Mesothelial cell of epicardium (in vitro differentiated cells): ENCODE measurements at regions not wholly inside any gene's neighbourhood (a gene's known extent, or its start where the extent isn't known, plus 50 kb on each side); places are given as distances from the start of the nearest gene placed in this dataset.

Experiments
- DNase-seq, 2 experiments: peaks; one replicate each; pipeline ENCODE4 v3.0.0; 2021; ENCODE audit warnings: low spot score in 2 of 2; ENCODE audit not compliant: unreplicated experiment in 2 of 2
- H3K27ac Mint-ChIP-seq: 2 replicates; pipeline ENCODE4 v1.8.0; 2021; ENCODE audit warnings: mixed read lengths
- H3K27me3 Mint-ChIP-seq: 2 replicates; pipeline ENCODE4 v1.8.0; 2021; ENCODE audit warnings: low read depth, mixed read lengths
- H3K36me3 Mint-ChIP-seq: 2 replicates; pipeline ENCODE4 v1.8.0; 2021; ENCODE audit warnings: mixed read lengths
- H3K4me1 Mint-ChIP-seq: 2 replicates; pipeline ENCODE4 v1.8.0; 2021; ENCODE audit warnings: mixed read lengths
- H3K4me3 Mint-ChIP-seq: 2 replicates; pipeline ENCODE4 v1.8.0; 2021; ENCODE audit warnings: mild to moderate bottlenecking, moderate library complexity, mixed read lengths
- H3K9me3 Mint-ChIP-seq: 2 replicates; pipeline ENCODE4 v1.8.0; 2021; ENCODE audit warnings: mixed read lengths
- CTCF ChIP-seq: fragments of 200-600 bp; sonication (generic); IDR thresholded peaks from one replicate; pipeline ENCODE4 v1.5.0; 2021; ENCODE audit warnings: antibody characterized with exemption; ENCODE audit not compliant: unreplicated experiment

GRCh38 chr2:133966720-133967304, 287.1 kb upstream of the MGAT5 start:
- Mint-ChIP-seq H3K27ac (no peak overlapping the region), H3K4me3 (no peak overlapping the region), H3K4me1 (no peaks in the 10 kb centered on the region), H3K27me3 (peaks cover 30% of the 10 kb centered on the region), H3K36me3 (no peaks in the 10 kb centered on the region), H3K9me3 (no peaks in the 10 kb centered on the region)
- no peak for TF ChIP-seq CTCF
- no peak for DNase-seq

GRCh38 chr2:133967326-133967725, 286.5 kb upstream of the MGAT5 start:
- H3K27me3 Mint-ChIP-seq, result peaks cover 32% of the 10 kb centered on the region
- H3K27ac Mint-ChIP-seq, result no peak overlapping the region
- H3K4me1 Mint-ChIP-seq, result no peaks in the 10 kb centered on the region
- no peak for TF ChIP-seq CTCF
- H3K36me3 Mint-ChIP-seq, result no peaks in the 10 kb centered on the region
- DNase-seq, result no peak
- no peaks in the 10 kb centered on the region for H3K9me3 Mint-ChIP-seq
- H3K4me3 Mint-ChIP-seq, result no peak overlapping the region

- TF ChIP-seq CTCF, result no peak
These were observed 285.4 kb upstream of the MGAT5 start for GRCh38 chr2:133968446-133968845.

GRCh38 chr2:133970641-133971040, 283.2 kb upstream of the MGAT5 start:
- no peak for TF ChIP-seq CTCF
- peaks cover 37% of the 10 kb centered on the region for H3K27me3 Mint-ChIP-seq
- no peaks in the 10 kb centered on the region for H3K4me1 Mint-ChIP-seq
- no peak overlapping the region for H3K27ac Mint-ChIP-seq
- H3K4me3 Mint-ChIP-seq, result no peak overlapping the region
- no peak for DNase-seq
- H3K36me3 Mint-ChIP-seq, result no peaks in the 10 kb centered on the region
- no peaks in the 10 kb centered on the region for H3K9me3 Mint-ChIP-seq

More at GRCh38 chr2:133968446-133968845, 285.4 kb upstream of the MGAT5 start:
- no peak for DNase-seq
- H3K36me3 Mint-ChIP-seq, result no peaks in the 10 kb centered on the region
- H3K27me3 Mint-ChIP-seq, result peaks cover 35% of the 10 kb centered on the region
- H3K4me3 Mint-ChIP-seq, result no peak overlapping the region
- no peaks in the 10 kb centered on the region for H3K9me3 Mint-ChIP-seq
- H3K4me1 Mint-ChIP-seq, result no peaks in the 10 kb centered on the region
- H3K27ac Mint-ChIP-seq, result no peak overlapping the region

GRCh38 chr2:133972297-133972696, 281.6 kb upstream of the MGAT5 start:
- Mint-ChIP-seq H3K27ac (no peak overlapping the region), H3K36me3 (no peaks in the 10 kb centered on the region), H3K9me3 (no peaks in the 10 kb centered on the region), H3K27me3 (peaks cover 34% of the 10 kb centered on the region), H3K4me1 (no peaks in the 10 kb centered on the region), H3K4me3 (no peak overlapping the region)
- TF ChIP-seq CTCF, result no peak
- no peak for DNase-seq

- no peak for TF ChIP-seq CTCF
- Mint-ChIP-seq H3K27ac (no peak overlapping the region), H3K27me3 (peaks cover 32% of the 10 kb centered on the region), H3K4me3 (no peak overlapping the region), H3K36me3 (no peaks in the 10 kb centered on the region), H3K4me1 (no peaks in the 10 kb centered on the region), H3K9me3 (no peaks in the 10 kb centered on the region)
- DNase-seq, result no peak
These were observed 281.1 kb upstream of the MGAT5 start for GRCh38 chr2:133972786-133973185.
